ENCODE measurements at regions not wholly inside any gene's neighbourhood (a gene's known extent, or its start where the extent isn't known, plus 50 kb on each side); places are given as distances from the start of the nearest gene placed in this dataset.
A peak's percentile ranks its signal among the peaks of the same experiment; 100 is the strongest.

- TF ChIP-seq, protein P1, sequence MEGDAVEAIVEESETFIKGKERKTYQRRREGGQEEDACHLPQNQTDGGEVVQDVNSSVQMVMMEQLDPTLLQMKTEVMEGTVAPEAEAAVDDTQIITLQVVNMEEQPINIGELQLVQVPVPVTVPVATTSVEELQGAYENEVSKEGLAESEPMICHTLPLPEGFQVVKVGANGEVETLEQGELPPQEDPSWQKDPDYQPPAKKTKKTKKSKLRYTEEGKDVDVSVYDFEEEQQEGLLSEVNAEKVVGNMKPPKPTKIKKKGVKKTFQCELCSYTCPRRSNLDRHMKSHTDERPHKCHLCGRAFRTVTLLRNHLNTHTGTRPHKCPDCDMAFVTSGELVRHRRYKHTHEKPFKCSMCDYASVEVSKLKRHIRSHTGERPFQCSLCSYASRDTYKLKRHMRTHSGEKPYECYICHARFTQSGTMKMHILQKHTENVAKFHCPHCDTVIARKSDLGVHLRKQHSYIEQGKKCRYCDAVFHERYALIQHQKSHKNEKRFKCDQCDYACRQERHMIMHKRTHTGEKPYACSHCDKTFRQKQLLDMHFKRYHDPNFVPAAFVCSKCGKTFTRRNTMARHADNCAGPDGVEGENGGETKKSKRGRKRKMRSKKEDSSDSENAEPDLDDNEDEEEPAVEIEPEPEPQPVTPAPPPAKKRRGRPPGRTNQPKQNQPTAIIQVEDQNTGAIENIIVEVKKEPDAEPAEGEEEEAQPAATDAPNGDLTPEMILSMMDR (IDR thresholded peaks at IDR 0.05) = no peak
- no peak for TF ChIP-seq EP300 (IDR thresholded peaks at IDR 0.05)
- no peak for TF ChIP-seq POLR2AphosphoS5 (IDR thresholded peaks at IDR 0.05)
- no peak for TF ChIP-seq POLR2A (IDR thresholded peaks at IDR 0.05)
- no peak overlapping the region for H3K27ac ChIP-seq
- no peak for DNase-seq
- H3K4me3 ChIP-seq = no peak overlapping the region
- H3K9me3 ChIP-seq = peaks cover 0 to 1% (median 0%) of the 10 kb centered on the region in 4 donors
- no peaks in the 10 kb centered on the region for H3K27me3 ChIP-seq
- intact Hi-C loops (cut with DNase I; ENCODE audit: low total_unique reads) = no loop called here
- WGBS, 5 donors = 73 to 84% (median 76%) methylated on average over 3 of the region's 3 CpGs
- H3K4me1 ChIP-seq = no peaks in the 10 kb centered on the region
- H3K36me3 ChIP-seq = no peaks in the 10 kb centered on the region
These were observed 652.6 kb downstream of the SORCS1 start for GRCh38 chr10:106511917-106512316.

DNA sequence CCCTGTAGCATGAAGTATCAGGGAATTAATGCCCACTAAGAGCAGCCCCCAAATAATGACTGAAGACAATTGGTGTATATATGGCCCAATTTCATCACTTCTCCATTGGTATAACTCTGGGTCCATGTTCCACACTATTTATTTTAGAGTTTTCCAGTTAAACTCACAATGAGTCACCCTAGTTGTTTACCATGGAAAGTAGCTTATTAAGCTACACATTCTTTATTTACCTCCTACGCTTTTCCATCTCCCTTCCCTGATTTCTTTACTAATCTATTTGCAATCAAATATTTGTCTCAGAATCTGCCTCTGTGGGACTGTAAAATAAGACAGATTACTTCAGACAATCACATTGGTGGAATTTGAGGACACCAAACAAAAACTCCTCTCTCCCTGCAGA lies 655.6 kb downstream of the SORCS1 start:
- no peak for DNase-seq
- intact Hi-C loops (cut with DNase I; ENCODE audit: low total_unique reads) = no loop called here
- Histone ChIP-seq H3K4me1 (no peaks in the 10 kb centered on the region), H3K27ac (no peak overlapping the region), H3K36me3 (no peaks in the 10 kb centered on the region), H3K4me3 (no peak overlapping the region), H3K9me3 (peaks cover 0 to 3% (median 0%) of the 10 kb centered on the region in 4 donors), H3K27me3 (no peaks in the 10 kb centered on the region)
- no peak for TF ChIP-seq POLR2AphosphoS5 (IDR thresholded peaks at IDR 0.05)
- 17 to 58% (median 41%) methylated on average over 1 of the region's 1 CpG for WGBS, 5 donors

DNA sequence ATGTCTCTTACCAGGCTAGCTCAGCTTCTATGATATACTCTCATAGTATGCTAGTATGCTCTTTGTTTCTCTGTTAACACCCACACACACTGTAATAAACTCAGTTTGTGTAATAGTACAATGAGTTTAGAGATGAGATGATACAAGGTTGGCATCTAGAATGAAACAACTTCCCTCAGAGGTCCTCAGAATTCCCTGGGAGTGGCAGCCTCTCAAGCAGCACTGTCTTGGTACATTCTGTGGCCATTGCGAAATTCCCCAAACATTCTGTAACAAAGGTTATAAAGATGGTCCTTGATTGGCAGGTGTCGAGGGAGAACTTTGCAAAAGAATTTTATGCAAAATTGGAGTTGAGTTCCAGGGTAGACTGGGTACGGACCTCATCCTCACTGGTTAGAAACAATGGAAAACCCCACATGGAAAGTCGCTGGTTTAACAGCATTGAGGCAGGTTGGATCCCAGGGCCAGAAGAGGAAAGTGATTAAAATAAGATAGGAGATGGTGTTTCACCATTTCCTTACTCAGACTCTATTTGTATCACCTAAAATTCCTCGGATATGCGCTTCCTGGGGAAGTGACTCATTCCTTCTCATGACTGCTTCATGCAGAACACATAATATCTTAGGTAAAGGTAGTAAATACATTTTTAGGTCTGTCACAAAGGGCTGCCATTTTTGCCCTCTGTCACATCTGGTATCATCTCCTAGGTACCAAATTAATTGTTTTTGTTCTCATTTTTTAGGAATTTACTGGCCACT lies 657.8 kb downstream of the SORCS1 start:
- DNase-seq = no peak
- Histone ChIP-seq H3K27me3 (no peaks in the 10 kb centered on the region), H3K4me3 (no peak overlapping the region), H3K4me1 (no peaks in the 10 kb centered on the region), H3K27ac (no peak overlapping the region), H3K36me3 (no peaks in the 10 kb centered on the region), H3K9me3 (peaks cover 0 to 3% (median 0%) of the 10 kb centered on the region in 4 donors)
- intact Hi-C loops (cut with DNase I; ENCODE audit: low total_unique reads) = no loop called here
- TF ChIP-seq, protein P1 (IDR thresholded peaks at IDR 0.05) = no peak
- TF ChIP-seq EP300 (IDR thresholded peaks at IDR 0.05) (no peak), POLR2AphosphoS5 (IDR thresholded peaks at IDR 0.05) (no peak), POLR2A (IDR thresholded peaks at IDR 0.05) (no peak)
- 75 to 81% (median 78%) methylated on average over 6 of the region's 6 CpGs for WGBS, 5 donors

- TF ChIP-seq POLR2AphosphoS5 (IDR thresholded peaks at IDR 0.05) (no peak), EP300 (IDR thresholded peaks at IDR 0.05) (no peak), POLR2A (IDR thresholded peaks at IDR 0.05) (no peak)
- TF ChIP-seq, protein P1 (IDR thresholded peaks at IDR 0.05) = no peak
- intact Hi-C loops (cut with DNase I; ENCODE audit: low total_unique reads) = no loop called here
- no peak for DNase-seq
- Histone ChIP-seq H3K27ac (no peak overlapping the region), H3K27me3 (no peaks in the 10 kb centered on the region), H3K4me3 (no peak overlapping the region), H3K4me1 (no peaks in the 10 kb centered on the region), H3K36me3 (no peaks in the 10 kb centered on the region), H3K9me3 (peaks cover 0 to 3% (median 0%) of the 10 kb centered on the region in 4 donors)
- WGBS, 5 donors = 69 to 84% (median 80%) methylated on average over 6 of the region's 6 CpGs
These were observed 660.0 kb downstream of the SORCS1 start for GRCh38 chr10:106504536-106504935.

- Histone ChIP-seq H3K27ac (no peak overlapping the region), H3K4me3 (no peak overlapping the region), H3K36me3 (no peaks in the 10 kb centered on the region), H3K4me1 (no peaks in the 10 kb centered on the region), H3K27me3 (no peaks in the 10 kb centered on the region), H3K9me3 (peaks cover 0 to 3% (median 0%) of the 10 kb centered on the region in 4 donors)
- TF ChIP-seq, protein P1 (IDR thresholded peaks at IDR 0.05) = no peak
- no peak for TF ChIP-seq POLR2AphosphoS5 (IDR thresholded peaks at IDR 0.05)
- TF ChIP-seq EP300 (IDR thresholded peaks at IDR 0.05) = no peak
- TF ChIP-seq POLR2A (IDR thresholded peaks at IDR 0.05) = no peak
- intact Hi-C loops (cut with DNase I; ENCODE audit: low total_unique reads) = no loop called here
- 48 to 63% (median 58%) methylated on average over 2 of the region's 2 CpGs for WGBS, 5 donors
- DNase-seq = peak in 1 of 2 donors; percentile 6
These were observed 661.9 kb downstream of the SORCS1 start for GRCh38 chr10:106502641-106503040.
